H9 (cell line): ENCODE measurements at regions not wholly inside any gene's neighbourhood (a gene's known extent, or its start where the extent isn't known, plus 50 kb on each side); places are given as distances from the start of the nearest gene placed in this dataset.

Experiments
- DNase-seq: peaks from one replicate; pipeline ENCODE4 v3.0.0-alpha.2; 2017
- H2AFZ ChIP-seq: one replicate; pipeline ENCODE4 v1.6.1; 2013; ENCODE audit warnings: mild to moderate bottlenecking, low read length, control low read depth, moderate library complexity
- H2AK5ac ChIP-seq: 2 replicates; pipeline ENCODE4 v1.6.1; 2013; ENCODE audit warnings: low read length, control low read depth, mixed read lengths; ENCODE audit not compliant: insufficient read length
- H2BK120ac ChIP-seq: one replicate; pipeline ENCODE4 v1.6.1; 2013; ENCODE audit warnings: low read depth, mild to moderate bottlenecking, low read length, control low read depth, inconsistent platforms; ENCODE audit not compliant: poor library complexity, severe bottlenecking
- H2BK12ac ChIP-seq: 2 replicates; pipeline ENCODE4 v1.6.1; 2013; ENCODE audit warnings: low read length, control low read depth, mixed read lengths, low read depth; ENCODE audit not compliant: insufficient read length
- H2BK15ac ChIP-seq: 2 replicates; pipeline ENCODE4 v1.6.1; 2013; ENCODE audit warnings: low read depth, low read length, control low read depth
- H2BK20ac ChIP-seq: one replicate; pipeline ENCODE4 v1.6.1; 2013; ENCODE audit warnings: low read depth, mild to moderate bottlenecking, low read length, control low read depth, inconsistent platforms; ENCODE audit not compliant: poor library complexity, severe bottlenecking
- H2BK5ac ChIP-seq: 2 replicates; pipeline ENCODE4 v1.6.1; 2013; ENCODE audit warnings: low read length, control low read depth, mixed read lengths; ENCODE audit not compliant: insufficient read length
- H3K14ac ChIP-seq: 2 replicates; pipeline ENCODE4 v1.6.1; 2013; ENCODE audit warnings: low read length, control low read depth; ENCODE audit not compliant: insufficient read depth
- H3K18ac ChIP-seq: 2 replicates; pipeline ENCODE4 v1.6.1; 2013; ENCODE audit warnings: low read depth, mild to moderate bottlenecking, mixed read lengths, low read length, control low read depth; ENCODE audit not compliant: insufficient read length
- H3K23ac ChIP-seq: 2 replicates; pipeline ENCODE4 v1.6.1; 2013; ENCODE audit warnings: low read length, control low read depth, mixed read lengths, low read depth; ENCODE audit not compliant: insufficient read length
- H3K23me2 ChIP-seq: 2 replicates; pipeline ENCODE4 v1.6.1; 2013; ENCODE audit warnings: low read depth, mild to moderate bottlenecking, mixed read lengths, low read length, control low read depth; ENCODE audit not compliant: insufficient read length, poor library complexity, severe bottlenecking
- H3K27ac ChIP-seq: 2 replicates; pipeline ENCODE4 v1.5.1; 2013; ENCODE audit warnings: low read length, control low read depth, mixed read lengths, low read depth; ENCODE audit not compliant: insufficient read length
- H3K27me3 ChIP-seq: 2 replicates; pipeline ENCODE4 v1.6.1; 2013; ENCODE audit warnings: low read length, control low read depth, inconsistent platforms; ENCODE audit not compliant: insufficient read depth
- H3K4ac ChIP-seq: 2 replicates; pipeline ENCODE4 v1.6.1; 2013; ENCODE audit warnings: low read depth, mild to moderate bottlenecking, control low read depth, inconsistent platforms, low read length, moderate library complexity
- H3K4me1 ChIP-seq: 2 replicates; pipeline ENCODE4 v1.6.1; 2013; ENCODE audit warnings: low read length, control low read depth, inconsistent platforms; ENCODE audit not compliant: insufficient read depth
- H3K4me2 ChIP-seq: 2 replicates; pipeline ENCODE4 v1.6.1; 2013; ENCODE audit warnings: low read length, control low read depth, mixed read lengths; ENCODE audit not compliant: insufficient read length, insufficient read depth
- H3K56ac ChIP-seq: 2 replicates; pipeline ENCODE4 v1.6.1; 2013; ENCODE audit warnings: low read depth, mild to moderate bottlenecking, mixed read lengths, low read length, control low read depth; ENCODE audit not compliant: insufficient read length
- H3K79me1 ChIP-seq: 2 replicates; pipeline ENCODE4 v1.6.1; 2013; ENCODE audit warnings: low read depth, mild to moderate bottlenecking, moderate library complexity, low read length, control low read depth, inconsistent platforms; ENCODE audit not compliant: insufficient read depth, poor library complexity, severe bottlenecking
- H3K79me2 ChIP-seq: 2 replicates; pipeline ENCODE4 v1.6.1; 2013; ENCODE audit warnings: low read length, control low read depth, inconsistent platforms; ENCODE audit not compliant: insufficient read depth
- H3K9ac ChIP-seq: 2 replicates; pipeline ENCODE4 v1.6.1; 2013; ENCODE audit warnings: low read length, control low read depth, mixed read lengths; ENCODE audit not compliant: insufficient read length; ENCODE audit errors: extremely low read depth
- H3K9me3 ChIP-seq: one replicate; pipeline ENCODE4 v1.6.1; 2013; ENCODE audit warnings: low read depth, low read length, inconsistent platforms; ENCODE audit not compliant: control insufficient read depth
- H3T11ph ChIP-seq: one replicate; pipeline ENCODE4 v1.6.1; 2013; ENCODE audit warnings: mild to moderate bottlenecking, low read length, control low read depth, inconsistent platforms
- H4K20me1 ChIP-seq: one replicate; pipeline ENCODE4 v1.6.1; 2013; ENCODE audit not compliant: control insufficient read depth, insufficient read length, insufficient read depth
- H4K5ac ChIP-seq: 2 replicates; pipeline ENCODE4 v1.6.1; 2013; ENCODE audit warnings: low read depth, mild to moderate bottlenecking, mixed read lengths, low read length, control low read depth; ENCODE audit not compliant: insufficient read length
- H4K8ac ChIP-seq: replicated peaks from 2 replicates; pipeline ENCODE4 v1.6.1; 2013; ENCODE audit warnings: low read length, control low read depth, mixed read lengths, low read depth; ENCODE audit not compliant: insufficient read length
- H4K91ac ChIP-seq: 2 replicates; pipeline ENCODE4 v1.6.1; 2013; ENCODE audit warnings: low read depth, mild to moderate bottlenecking, moderate library complexity, mixed read lengths, low read length, control low read depth; ENCODE audit not compliant: insufficient read length
- H3K27ac Mint-ChIP-seq, 3 experiments: 2 replicates in 2 of 3; 3 replicates in 1 of 3; pipeline ENCODE4 v1.8.0; 2020 to 2021; ENCODE audit warnings: mixed read lengths in 3 of 3, mild to moderate bottlenecking in 1 of 3, moderate library complexity in 1 of 3
- H3K27me3 Mint-ChIP-seq: 2 replicates; pipeline ENCODE4 v1.8.0; 2021; ENCODE audit warnings: low read depth, mild to moderate bottlenecking, moderate library complexity, mixed read lengths
- H3K36me3 Mint-ChIP-seq, 3 experiments: 2 replicates in 2 of 3; 3 replicates in 1 of 3; pipeline ENCODE4 v1.8.0; 2020 to 2021; ENCODE audit warnings: low read depth in 3 of 3, mixed read lengths in 3 of 3; ENCODE audit not compliant: insufficient read depth in 1 of 3
- H3K4me1 Mint-ChIP-seq, 2 experiments: 2 replicates each; pipeline ENCODE4 v1.8.0; 2020; ENCODE audit warnings: mixed read lengths in 2 of 2
- H3K4me3 Mint-ChIP-seq, 2 experiments: 2 replicates in 1 of 2; 3 replicates in 1 of 2; pipeline ENCODE4 v1.8.0; 2020 to 2021; ENCODE audit warnings: mild to moderate bottlenecking in 2 of 2, mixed read lengths in 2 of 2, moderate library complexity in 1 of 2
- H3K9me3 Mint-ChIP-seq, 2 experiments: 2 replicates in 1 of 2; 3 replicates in 1 of 2; pipeline ENCODE4 v1.8.0; 2020; ENCODE audit warnings: mild to moderate bottlenecking in 2 of 2, mixed read lengths in 2 of 2, moderate library complexity in 1 of 2
- WGBS: extraction: QIAGEN DNeasy Blood & Tissue Kit; methylation state at CpG from one replicate; pipeline ENCODE4 v1.1.7; 2013; ENCODE audit warnings: missing lambda C conversion rate, low lambda C conversion rate, mixed read lengths; ENCODE audit not compliant: insufficient read length; ENCODE audit errors: extremely low coverage; 5-methylcytosine and 5-hydroxymethylcytosine counted together
- TF ChIP-seq, protein P1 (sequence below): fragments of 200-600 bp; sonication (generic); conservative IDR thresholded peaks from 3 replicates; pipeline ENCODE4 v1.8.0; 2021; ENCODE audit warnings: antibody characterized with exemption, mild to moderate bottlenecking

DNA sequence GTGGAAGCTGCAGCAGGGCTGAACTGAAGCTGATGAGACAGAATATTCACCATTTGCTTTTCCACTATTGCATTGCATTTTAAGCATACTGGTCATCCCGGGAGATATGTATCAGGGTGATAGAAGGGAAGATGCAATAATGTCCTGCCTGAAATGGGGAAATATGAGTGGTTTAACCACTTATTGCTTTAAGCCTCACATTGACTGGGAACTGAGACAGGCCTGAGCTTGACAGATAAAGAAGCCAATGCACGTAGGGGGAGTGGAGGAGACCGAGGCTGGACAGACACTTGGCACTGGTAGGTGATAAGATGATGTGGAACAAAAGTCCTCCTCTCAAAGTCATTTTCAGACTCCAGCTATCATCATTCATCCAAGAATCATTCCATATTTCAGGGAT is 911.7 kb upstream of the NCAM2 start:
- no peak overlapping the region for H2BK120ac ChIP-seq
- H2AK5ac ChIP-seq = no peak overlapping the region
- no peaks in the 10 kb centered on the region for H3K27me3 Mint-ChIP-seq
- H3K27me3 ChIP-seq = no peaks in the 10 kb centered on the region
- no peak overlapping the region for H3K4me2 ChIP-seq
- no peak overlapping the region for H2BK12ac ChIP-seq
- no peak overlapping the region for H2AFZ ChIP-seq
- H3K18ac ChIP-seq = no peak overlapping the region
- H3K36me3 Mint-ChIP-seq = no peaks in the 10 kb centered on the region; a peak in 2 of 7 replicates
- no peaks in the 10 kb centered on the region for H3K79me2 ChIP-seq
- no peaks in the 10 kb centered on the region for H3K4me1 ChIP-seq
- no peaks in the 10 kb centered on the region for H3K9me3 ChIP-seq
- H3K9me3 Mint-ChIP-seq = peaks cover 0 to 3% of the 10 kb centered on the region in 2 experiments; a peak in 3 of 5 replicates
- no peak overlapping the region for H3K4ac ChIP-seq
- TF ChIP-seq, protein P1, sequence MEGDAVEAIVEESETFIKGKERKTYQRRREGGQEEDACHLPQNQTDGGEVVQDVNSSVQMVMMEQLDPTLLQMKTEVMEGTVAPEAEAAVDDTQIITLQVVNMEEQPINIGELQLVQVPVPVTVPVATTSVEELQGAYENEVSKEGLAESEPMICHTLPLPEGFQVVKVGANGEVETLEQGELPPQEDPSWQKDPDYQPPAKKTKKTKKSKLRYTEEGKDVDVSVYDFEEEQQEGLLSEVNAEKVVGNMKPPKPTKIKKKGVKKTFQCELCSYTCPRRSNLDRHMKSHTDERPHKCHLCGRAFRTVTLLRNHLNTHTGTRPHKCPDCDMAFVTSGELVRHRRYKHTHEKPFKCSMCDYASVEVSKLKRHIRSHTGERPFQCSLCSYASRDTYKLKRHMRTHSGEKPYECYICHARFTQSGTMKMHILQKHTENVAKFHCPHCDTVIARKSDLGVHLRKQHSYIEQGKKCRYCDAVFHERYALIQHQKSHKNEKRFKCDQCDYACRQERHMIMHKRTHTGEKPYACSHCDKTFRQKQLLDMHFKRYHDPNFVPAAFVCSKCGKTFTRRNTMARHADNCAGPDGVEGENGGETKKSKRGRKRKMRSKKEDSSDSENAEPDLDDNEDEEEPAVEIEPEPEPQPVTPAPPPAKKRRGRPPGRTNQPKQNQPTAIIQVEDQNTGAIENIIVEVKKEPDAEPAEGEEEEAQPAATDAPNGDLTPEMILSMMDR = no peak
- no peak overlapping the region for H4K5ac ChIP-seq
- H3T11ph ChIP-seq = no peak overlapping the region
- no peak overlapping the region for H3K23ac ChIP-seq
- H3K4me1 Mint-ChIP-seq = no peaks in the 10 kb centered on the region
- H2BK5ac ChIP-seq = no peak overlapping the region
- H4K91ac ChIP-seq = no peak overlapping the region
- no peak overlapping the region for H2BK20ac ChIP-seq
- H4K20me1 ChIP-seq = no peaks in the 10 kb centered on the region
- H3K9ac ChIP-seq = no peak overlapping the region
- no peaks in the 10 kb centered on the region for H3K79me1 ChIP-seq
- no peak overlapping the region for H3K27ac Mint-ChIP-seq
- no CpG with 5 or more reads among the region's 3 CpGs for WGBS
- no peak overlapping the region for H2BK15ac ChIP-seq
- H3K4me3 Mint-ChIP-seq = no peak overlapping the region
- H3K23me2 ChIP-seq = no peaks in the 10 kb centered on the region
- H3K27ac ChIP-seq = no peak overlapping the region
- DNase-seq = no peak
- no peak overlapping the region for H3K14ac ChIP-seq
- no peak overlapping the region for H4K8ac ChIP-seq
- no peak overlapping the region for H3K56ac ChIP-seq
